Posterior cingulate gyrus (tissue), 11 donors: ENCODE measurements at regions not wholly inside any gene's neighbourhood (a gene's known extent, or its start where the extent isn't known, plus 50 kb on each side); places are given as distances from the start of the nearest gene placed in this dataset.
"Not testable (repeated sequence)": the region's sequence is repeated elsewhere in the genome, so short reads cannot be mapped to it uniquely, and the experiment has no call there.

Experiments used
- DNase-seq, 10 donors: peaks; one replicate each; pipeline versions ENCODE4 v3.0.0 to v3.0.0-alpha.2; 2020 to 2021; ENCODE audit warnings: mixed read lengths in 3 of 10
- intact Hi-C: fragments of 100-400 bp; cut with DNase I; formaldehyde crosslinking; loops from one replicate; pipeline ENCODE4 v1.15.1; 2023

DNA sequence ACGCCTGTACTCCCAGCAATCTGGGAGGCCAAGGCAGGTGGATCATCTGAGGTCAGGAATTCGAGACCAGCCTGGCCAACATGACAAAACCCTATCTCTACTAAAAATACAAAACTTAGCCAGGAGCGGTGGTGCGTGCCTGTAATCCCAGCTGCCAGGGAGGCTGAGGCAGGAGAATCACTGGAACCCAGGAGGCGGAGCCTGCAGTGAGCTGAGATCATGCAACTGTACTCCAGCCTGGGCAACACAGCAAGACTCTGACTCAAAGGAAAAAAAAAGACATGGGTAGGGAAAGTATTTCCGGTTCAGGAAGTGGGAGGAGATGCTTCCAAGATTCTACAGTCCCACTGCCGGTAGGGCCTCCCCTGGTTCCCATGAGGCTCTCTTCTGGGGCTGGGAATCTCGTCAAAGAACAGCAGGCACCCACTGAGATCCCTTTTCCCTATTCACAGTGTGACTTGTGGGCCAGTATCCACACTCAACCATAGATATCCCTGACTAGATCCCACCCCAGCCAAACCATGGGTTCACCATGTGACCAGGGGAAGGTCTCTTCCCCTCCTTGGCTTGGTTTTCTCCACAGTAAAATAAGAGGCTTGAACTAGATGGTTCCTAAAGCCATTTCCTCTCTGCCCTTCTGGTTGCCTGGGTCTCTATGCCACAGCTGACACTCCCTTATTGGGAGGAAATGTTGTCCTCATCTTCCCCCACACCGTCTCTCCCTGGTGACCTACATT is 443.3 kb downstream of the BUD13 start:
- DNase-seq: no peak
- intact Hi-C loops: no loop called here

DNA sequence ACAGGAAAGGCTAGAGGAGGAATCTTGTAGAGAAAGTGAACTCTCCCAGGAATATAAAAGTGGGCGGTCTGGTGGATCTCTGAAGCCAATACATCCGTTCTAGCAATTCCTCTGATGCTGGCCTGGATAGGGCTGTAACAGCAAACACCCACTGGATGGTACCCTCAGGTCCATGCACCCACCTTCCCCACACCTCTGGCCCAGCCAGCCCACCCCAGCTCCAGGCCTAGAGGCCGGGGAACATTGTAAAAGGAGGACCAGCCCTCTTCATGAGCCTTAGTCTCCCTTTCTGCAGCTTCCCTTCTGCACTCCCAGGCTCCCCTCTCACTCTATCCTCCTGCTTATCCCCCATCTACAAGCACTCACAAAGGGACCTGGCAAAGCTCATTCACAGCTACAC is 443.9 kb downstream of the BUD13 start:
- intact Hi-C loops: no loop called here
- peak in 1 of 10 donors; percentile 78 for DNase-seq

DNA sequence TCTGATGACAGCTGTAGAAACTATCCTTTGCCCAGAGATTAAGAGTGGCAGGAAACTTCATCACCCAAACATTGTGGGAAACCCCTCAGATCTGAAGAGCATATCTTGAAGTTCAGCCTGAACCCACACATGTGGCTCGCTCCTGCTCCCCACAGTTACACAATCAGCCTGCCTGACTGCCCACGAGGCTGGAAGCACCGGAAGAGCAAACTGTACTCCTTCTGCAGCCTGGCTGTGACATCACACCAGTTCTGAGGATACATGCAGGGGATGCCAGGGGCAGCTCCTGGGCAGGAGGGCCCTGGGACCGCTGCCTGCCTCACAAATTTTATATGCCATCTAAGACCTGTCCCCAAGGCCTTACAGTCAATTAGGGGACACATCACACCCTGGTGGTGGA is 444.4 kb downstream of the BUD13 start:
- intact Hi-C loops: no loop called here
- DNase-seq: no peak

DNA sequence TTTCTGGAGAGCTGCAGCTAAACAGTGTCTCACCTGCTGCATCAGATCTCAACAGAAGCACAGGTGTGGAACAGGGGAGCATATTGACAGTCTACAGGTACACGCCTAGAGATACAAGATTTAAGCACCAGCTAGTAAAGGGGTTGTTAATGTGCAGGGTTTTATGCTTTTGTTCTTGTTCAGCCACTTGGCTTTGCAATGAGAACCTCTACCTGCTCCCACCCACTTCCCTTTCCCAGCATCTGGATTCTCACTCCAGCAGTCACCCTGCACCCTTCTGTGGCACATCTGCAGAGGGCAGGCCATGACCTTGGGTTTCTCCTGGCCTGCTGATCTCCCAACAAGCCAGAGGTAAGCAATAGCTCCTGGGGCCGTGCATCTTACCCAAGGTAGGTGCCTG is 446.6 kb downstream of the BUD13 start:
- intact Hi-C loops: no loop called here
- no peak for DNase-seq

DNA sequence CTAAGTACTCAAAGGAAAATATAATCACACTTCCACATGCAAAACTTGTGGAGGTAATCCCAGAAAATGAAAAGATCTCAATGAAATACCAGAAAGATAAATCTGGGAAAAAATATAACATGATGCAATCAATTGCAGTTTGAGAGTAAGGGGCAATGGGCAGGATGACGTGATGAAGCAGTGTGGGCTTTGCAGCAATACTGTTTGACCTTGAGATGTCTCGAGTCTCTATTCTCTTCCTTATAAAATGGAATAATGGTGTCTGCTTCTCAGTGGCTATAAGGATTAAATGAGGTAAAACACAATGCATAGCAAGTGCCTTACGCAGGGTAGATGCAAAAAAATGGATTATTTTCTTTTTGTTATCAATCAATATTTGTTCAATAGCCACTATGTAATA is 447.5 kb downstream of the BUD13 start:
- intact Hi-C loops: no loop called here
- DNase-seq: no peak

DNA sequence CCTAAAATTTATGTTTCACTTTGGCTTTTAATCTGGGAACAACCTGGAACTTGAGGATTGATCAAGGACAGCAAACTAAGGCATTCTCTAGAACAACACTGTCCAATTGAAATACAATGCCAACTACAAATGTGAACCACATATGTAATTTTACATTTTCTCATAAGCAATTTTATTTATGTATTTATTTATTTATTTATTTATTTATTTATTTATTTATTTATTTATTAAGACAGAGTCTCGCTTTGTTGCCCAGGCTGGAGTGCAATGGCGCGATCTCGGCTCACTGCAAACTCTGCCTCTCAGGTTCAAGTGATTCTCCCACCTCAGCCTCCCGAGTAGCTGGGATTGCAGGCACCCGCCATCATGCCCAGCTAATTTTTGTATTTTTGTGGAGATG is 448.7 kb downstream of the BUD13 start:
- intact Hi-C loops, DNase-seq: not testable (repeated sequence)

DNA sequence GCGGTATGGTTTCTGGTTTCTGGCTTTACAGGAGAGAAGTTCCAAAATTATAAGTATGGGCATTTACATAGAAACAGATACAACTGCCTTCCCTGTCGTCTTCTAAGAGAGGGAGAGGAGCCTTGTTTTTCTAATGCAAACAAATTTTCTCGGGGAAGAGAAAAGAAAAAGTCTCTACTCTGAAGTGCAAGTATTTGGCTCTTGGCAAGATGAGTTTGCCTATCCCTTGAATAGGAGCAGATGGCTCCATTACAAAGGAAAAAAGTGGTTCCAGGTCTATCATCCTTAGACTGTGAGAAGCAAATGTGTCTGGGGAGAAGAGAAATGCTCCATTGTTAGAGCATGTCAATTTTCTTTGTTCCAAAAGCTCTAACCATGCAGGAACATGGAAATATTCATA is 455.6 kb downstream of the BUD13 start:
- intact Hi-C loops: no loop called here
- DNase-seq: no peak

DNA sequence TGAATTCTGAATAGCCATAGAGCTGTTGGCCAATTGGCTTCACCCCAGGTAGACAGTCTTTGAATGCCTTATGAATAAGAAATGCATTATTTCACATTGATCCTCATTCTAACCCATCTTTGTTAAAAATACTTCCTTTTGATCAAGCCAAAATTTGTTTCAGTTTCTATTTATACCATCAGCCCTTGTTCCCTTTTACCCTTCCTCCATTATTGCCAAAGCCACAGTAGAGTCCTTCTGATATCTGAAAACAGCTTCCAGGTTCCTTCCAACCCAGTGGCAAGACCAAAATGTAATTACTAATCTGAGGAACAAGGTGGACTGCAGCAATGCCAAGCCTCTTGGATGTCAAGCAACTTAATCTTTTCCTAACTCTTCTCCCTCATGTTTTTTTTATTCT is 458.8 kb downstream of the BUD13 start:
- no peak for DNase-seq
- intact Hi-C loops: no loop called here

DNA sequence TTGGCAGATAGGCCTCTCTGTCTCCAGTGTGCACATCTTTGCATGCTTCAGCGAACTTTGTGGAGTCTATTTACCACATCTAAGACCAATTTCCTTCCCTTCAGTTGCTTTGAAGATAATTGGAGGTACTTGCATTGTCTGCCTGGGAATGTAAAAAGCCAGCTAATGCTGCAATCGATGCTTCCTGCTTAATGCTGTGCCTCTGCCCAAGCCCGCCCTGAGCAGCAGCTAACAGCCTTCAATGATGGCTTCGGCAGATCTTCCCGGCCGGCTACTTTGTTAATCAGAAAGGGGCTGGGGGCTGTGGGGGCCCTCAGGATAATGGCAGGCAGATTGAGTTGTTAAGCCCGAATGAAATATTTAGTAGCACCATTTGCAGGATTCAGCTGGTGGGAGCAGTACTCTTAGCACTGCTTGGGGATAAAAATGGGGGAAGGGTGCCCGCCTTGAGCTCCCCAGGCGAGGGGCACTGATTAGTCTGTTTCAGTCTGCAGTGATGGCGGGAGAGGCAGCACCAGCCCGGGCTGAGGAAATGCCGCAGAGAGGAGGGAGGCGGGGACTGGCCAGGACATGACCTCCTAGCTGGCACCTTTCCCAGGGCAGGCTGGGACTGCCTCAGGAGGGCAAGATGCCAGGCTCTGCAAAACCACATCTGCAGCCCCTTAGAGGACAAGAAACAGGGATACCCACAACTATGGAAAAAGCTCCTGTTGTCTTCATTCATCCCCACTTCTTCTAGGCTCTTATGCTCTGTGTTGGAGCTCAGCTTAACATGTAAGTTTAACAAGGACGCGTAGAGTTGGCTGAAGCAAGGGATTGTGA is 460.0 kb downstream of the BUD13 start:
- peak; percentile 72 to 97 (median 84) for DNase-seq
- intact Hi-C loops: no loop called here

DNA sequence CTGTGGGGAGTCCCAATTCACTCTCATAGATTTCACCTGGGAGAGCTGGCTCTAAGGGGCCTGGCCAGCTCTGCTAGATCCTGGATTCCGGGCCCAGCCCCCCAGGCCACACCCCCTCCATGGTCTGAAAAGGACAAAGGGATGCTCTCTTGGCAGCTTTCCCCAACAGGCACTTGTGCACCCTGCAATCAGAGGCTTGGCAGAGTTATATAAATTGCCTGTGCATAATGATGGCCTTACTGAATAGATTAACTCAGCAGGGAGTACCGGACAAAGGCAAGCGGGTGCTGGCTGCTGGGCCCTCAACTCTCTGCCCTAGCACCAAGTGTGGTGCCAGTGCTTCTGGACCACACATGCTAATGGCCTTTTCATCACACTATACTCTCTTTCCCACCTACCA is 461.6 kb downstream of the BUD13 start:
- DNase-seq: peak in 1 of 10 donors; percentile 77
- intact Hi-C loops: no loop called here

DNA sequence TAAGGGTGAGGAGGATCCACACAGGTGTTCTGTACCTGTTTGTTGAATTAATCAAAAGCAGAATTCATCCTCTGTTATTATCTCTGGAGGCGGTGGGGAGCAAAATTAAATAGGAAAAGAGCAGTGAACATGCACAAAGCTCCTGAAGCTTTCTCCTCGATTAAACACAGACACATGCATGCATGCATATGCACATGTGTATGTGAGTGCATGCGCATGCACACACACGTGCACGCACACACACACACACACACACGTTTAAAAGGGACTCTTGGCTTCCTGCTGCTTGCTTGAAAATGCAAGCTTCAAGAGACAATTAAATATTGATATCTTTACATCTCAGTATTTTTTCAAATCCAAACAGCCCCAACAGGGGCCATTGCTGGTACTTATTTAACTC is 462.1 kb downstream of the BUD13 start:
- intact Hi-C loops: no loop called here
- no peak for DNase-seq

DNA sequence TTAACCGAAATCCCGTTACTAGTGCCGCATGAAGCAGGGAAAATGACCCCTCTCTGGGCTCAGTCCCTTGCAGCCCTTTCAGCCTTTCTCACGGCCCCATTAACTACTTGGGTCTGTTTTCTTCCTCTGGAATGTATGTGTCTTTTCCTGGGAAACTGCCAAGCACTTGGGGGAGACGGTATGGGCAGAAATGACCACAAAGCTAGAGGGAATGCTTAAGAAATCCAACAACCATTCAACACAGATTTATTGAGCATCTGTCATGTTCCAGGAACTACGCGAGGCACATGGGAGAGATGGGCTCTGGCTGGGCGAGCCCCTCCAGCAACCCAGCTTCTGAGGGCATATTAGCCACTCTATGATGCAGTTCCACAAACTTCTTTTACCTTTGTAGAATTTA is 462.6 kb downstream of the BUD13 start:
- DNase-seq: no peak
- intact Hi-C loops: no loop called here

DNA sequence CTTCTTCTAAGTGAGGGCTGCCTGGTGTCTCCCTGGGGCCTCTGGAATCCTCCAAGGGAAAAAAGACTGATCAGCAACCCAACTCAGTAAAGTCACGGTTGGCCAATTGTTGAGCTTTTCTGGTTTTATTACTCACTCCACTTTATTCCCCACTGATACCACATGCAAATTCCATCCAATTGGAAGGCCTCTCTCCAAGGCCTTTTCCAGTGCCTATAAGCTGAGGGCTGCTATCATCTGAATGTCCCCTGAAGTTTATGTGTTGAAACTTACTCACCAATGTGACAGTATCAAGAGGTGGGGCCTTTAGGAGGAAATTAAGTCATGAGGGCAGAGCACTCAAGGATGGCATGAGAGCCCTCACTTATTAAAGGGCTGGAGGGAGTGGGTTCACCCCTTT is 463.3 kb downstream of the BUD13 start:
- intact Hi-C loops: no loop called here
- no peak for DNase-seq

DNA sequence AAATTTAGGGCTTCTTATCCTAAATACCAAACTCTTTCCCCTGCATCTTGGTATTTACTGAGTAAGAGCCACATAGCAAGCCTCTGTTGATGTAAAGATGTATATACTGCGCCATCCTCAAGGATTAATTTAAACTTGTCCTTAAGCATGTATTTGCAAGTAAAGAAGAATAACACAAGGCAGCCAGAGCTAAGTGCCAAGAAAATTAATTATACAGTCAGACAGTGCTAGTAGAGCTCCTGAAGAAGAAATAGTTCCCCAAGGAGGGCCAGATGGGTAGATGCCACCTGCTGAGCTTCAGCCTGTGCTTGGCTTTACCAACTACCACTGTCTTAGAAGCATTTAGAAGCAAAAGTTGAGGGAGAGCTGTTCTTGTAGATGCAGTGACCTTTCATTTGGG is 470.0 kb downstream of the BUD13 start:
- intact Hi-C loops: no loop called here

DNA sequence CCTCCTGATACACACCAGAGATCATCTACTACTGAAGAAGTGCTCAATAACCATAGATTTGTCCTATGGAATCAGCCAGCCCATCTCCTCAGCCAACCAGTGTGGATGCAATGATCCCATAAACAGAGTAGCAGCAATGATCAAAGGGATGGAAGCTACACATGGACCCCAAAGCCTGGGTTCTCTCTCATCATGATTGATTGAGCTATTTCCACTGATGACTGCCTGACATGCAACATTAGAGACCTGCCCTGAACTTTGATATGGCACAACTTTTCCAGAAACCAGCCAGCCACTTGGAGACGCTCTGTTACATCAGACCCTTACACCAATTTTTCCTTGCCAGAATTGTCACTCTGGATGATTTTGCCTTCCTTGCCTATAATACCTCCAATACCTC is 471.6 kb downstream of the BUD13 start:
- intact Hi-C loops: no loop called here

More for the DNA sequence above, 470.0 kb downstream of the BUD13 start:
- DNase-seq: no peak

DNA sequence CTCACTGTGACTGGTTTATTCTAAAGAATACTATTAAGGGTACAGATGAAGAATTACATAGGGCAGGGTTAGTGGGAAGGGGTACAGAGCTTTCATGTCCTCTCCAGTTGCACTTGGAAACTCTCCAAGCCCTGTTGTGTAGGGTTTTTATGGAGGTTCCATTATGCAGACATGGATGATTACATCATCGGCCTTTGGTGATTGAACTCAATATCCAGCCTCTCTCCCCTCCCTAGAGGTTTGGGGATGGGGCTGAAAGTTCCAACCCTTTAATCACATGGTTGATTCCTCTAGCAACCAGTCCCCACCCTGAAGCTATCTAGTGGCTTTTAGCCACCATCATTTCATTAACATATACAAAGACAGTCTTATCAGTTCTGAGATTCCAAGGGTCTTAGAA is 472.6 kb downstream of the BUD13 start:
- DNase-seq: no peak
- intact Hi-C loops: no loop called here

More for the DNA sequence above, 471.6 kb downstream of the BUD13 start:
- DNase-seq: no peak

DNA sequence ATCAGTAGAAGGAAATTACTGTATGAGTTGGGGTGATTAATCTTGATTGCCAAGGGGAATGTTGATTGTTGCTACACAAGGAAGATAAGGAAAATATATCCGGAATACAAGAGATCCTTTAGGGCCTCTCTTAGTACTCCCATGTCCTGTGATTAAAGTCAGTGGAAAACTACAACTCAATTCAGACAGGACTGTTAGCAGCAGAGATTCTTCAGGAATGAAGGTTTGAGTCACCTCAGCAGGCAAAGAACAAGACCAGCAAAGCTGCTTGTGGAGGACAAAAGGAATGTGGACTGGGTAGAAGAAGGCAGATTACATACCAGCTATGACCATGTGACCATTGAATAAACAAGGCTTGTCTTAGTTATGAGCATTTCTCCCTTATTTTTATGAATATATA is 478.2 kb downstream of the BUD13 start:
- DNase-seq: no peak

DNA sequence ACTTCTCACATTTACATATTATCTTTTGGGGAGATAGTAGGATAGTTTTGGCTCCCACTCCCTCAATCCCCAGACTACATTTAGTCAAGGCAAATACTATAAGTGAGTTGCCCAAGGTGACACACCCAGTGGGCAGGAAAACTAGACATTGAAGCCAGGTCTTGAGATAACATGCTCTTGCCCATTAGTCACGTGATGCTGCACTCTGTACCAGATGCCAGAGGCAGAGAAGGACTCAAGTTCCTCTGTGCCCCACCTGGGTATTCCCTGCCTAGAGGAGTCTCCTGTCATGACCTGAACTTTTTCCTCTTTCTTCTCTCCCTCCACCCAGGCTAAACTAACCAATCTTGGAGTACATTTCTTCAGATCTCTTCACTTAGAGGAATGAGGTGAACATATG is 484.9 kb downstream of the BUD13 start:
- intact Hi-C loops: no loop called here
- DNase-seq: no peak

More for the DNA sequence above, 478.2 kb downstream of the BUD13 start:
- intact Hi-C loops: no loop called here

DNA sequence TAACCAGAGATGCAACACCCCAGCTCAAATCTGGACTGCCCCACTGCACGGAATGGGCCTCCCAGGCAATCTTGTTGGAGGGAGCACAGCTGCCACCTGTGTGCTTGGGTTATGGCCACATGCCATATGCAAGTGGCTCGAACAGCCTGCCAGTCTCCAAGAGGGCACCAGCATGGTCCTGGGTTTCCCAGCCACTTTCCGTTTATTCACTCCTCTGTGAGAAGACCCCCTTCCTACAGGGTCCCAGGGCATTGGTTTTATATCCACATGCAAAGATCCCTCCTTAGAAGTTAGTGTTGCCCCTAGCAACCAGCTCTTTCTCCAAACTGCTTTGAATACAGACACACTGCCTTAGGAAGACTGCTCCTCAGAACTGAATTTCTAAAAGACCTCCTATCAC is 487.8 kb downstream of the BUD13 start:
- intact Hi-C loops: no loop called here
- no peak for DNase-seq

DNA sequence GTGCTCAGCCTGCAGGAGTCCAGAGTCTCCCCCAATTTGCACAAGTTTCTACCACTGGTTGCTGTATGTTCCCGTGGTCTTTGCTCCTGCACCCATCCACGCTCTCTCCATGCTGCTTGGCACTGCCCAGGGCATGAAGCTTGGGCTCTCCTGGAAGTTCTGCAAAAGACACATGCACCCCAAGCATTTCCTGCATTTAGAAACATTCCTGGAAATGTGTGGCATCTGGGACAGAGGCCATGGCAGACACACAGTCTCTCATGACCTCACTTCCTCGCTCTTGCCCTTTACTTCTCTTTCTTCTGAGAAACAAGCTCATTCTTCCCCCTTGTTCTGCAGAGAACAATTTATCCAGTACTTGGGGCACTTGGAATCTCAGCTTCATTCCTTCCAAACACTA is 489.5 kb downstream of the BUD13 start:
- DNase-seq: no peak

DNA sequence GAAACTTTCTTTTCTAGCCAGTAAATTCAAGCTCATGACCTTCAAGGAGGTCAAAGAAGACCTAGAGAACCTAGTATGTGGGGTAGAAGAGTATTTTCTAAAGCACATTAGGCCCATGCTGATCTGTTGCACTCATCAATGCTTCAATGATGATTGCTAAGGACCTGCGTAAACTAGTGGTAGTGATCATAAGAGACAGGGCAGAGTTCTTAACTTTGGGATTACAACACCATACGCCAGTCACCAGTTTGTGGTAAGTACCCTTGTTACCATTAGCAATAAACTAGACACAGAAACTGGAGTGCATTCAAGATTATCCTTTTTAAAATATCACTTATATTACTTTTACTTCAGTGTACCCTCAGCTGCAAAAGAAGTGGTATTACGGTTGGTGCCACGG is 490.3 kb downstream of the BUD13 start:
- DNase-seq: no peak
- intact Hi-C loops: no loop called here

More for the DNA sequence above, 489.5 kb downstream of the BUD13 start:
- intact Hi-C loops: no loop called here
